K562 (cell line): ENCODE measurements at regions not wholly inside any gene's neighbourhood (a gene's known extent, or its start where the extent isn't known, plus 50 kb on each side); places are given as distances from the start of the nearest gene placed in this dataset.

Experiments used
- ATAC-seq: fragments of 200-7000 bp; cut with Tn5 transposase; 3 replicates; pipeline ENCODE4 v1.9.1; 2020; ENCODE audit warnings: moderate library complexity
- BruUV-seq: library from RNA; stranded (reverse); fragments of 400-500 nt; replicated peaks from 2 replicates; lab custom pipeline; 2021; lab: Mats Ljungman, UMichigan
- CTCF ChIA-PET: fragments of 300-600 bp; formaldehyde crosslinking; extraction: SDS; loops from one replicate; lab custom pipeline; 2021; ENCODE audit warnings: low intra/inter-chr PET ratio; lab: Yijun Ruan, JAX
- POLR2A ChIA-PET: fragments of 300-600, 350-650 bp; sonication (Branson Sonifier 250); formaldehyde crosslinking; extraction: SDS; loops from one replicate; lab custom pipeline; 2021; ENCODE audit warnings: antibody characterized with exemption, inconsistent platforms; lab: Yijun Ruan, JAX
- DNase-seq, 4 experiments: peaks; one replicate each; pipeline versions ENCODE4 v3.0.0 to v3.0.0-alpha.2; 2011 to 2018; ENCODE audit warnings: low spot score in 3 of 4, mixed read lengths in 3 of 4; ENCODE audit errors: extremely low read depth in 1 of 4
- FAIRE-seq: peaks from 2 replicates; lab custom pipeline; 2011; peaks lifted over from hg19 to GRCh38; lab: Jason Lieb, UNC
- H2AFZ ChIP-seq: 2 replicates; pipeline ENCODE4 v1.6.0; 2011; ENCODE audit warnings: low read depth, low read length, control low read depth, inconsistent platforms
- H3K27ac ChIP-seq: fragments of 200-600 bp; 3 replicates; pipeline ENCODE4 v1.8.0; 2011; ENCODE audit warnings: low read depth, mild to moderate bottlenecking, control low read depth, inconsistent platforms, low read length, moderate library complexity, mixed read lengths; ENCODE audit errors: extremely low read depth
- H3K27me3 ChIP-seq, 2 experiments: fragments of 300-600 bp in 1 of 2; 2 replicates in 1 of 2; 3 replicates in 1 of 2; pipeline versions ENCODE4 v1.6.0 to v1.8.0; 2011; ENCODE audit warnings: inconsistent platforms in 2 of 2, low read length in 2 of 2, mild to moderate bottlenecking in 1 of 2, mixed read lengths in 1 of 2, moderate library complexity in 1 of 2; ENCODE audit not compliant: control insufficient read depth in 2 of 2, insufficient read depth in 2 of 2
- H3K36me3 ChIP-seq: fragments of 300-600 bp; 3 replicates; pipeline ENCODE4 v1.8.0; 2011; ENCODE audit warnings: mild to moderate bottlenecking, low read length, inconsistent platforms; ENCODE audit not compliant: control insufficient read depth, insufficient read depth
- H3K4me1 ChIP-seq, 2 experiments: fragments of 200-600 bp in 1 of 2; replicated peaks in 1 of 2; 2 replicates in 1 of 2; 3 replicates in 1 of 2; pipeline versions ENCODE4 v1.5.1 to v1.8.0; 2011; ENCODE audit warnings: inconsistent platforms in 2 of 2, low read length in 2 of 2, mild to moderate bottlenecking in 1 of 2, mixed read lengths in 1 of 2, moderate library complexity in 1 of 2; ENCODE audit not compliant: control insufficient read depth in 2 of 2, insufficient read depth in 2 of 2
- H3K4me2 ChIP-seq: 2 replicates; pipeline ENCODE4 v1.6.1; 2011; ENCODE audit warnings: low read length, control low read depth, inconsistent platforms, mixed read lengths; ENCODE audit not compliant: insufficient read depth
- H3K4me3 ChIP-seq: fragments of 200-600 bp; sonication (generic), shearing (Covaris generic); 2 replicates; pipeline ENCODE4 v1.5.1; 2016; ENCODE audit warnings: control low read depth, inconsistent platforms
- H3K79me2 ChIP-seq: fragments of 200-600 bp; 3 replicates; pipeline ENCODE4 v1.8.0; 2011; ENCODE audit warnings: low read length, inconsistent platforms; ENCODE audit not compliant: control insufficient read depth, insufficient read depth
- H3K9ac ChIP-seq, 2 experiments: 2 replicates each; pipeline versions ENCODE4 v1.6.0 to v1.6.1; 2011; ENCODE audit warnings: low read depth in 2 of 2, low read length in 2 of 2, control low read depth in 1 of 2, inconsistent platforms in 1 of 2, mild to moderate bottlenecking in 1 of 2, mixed read lengths in 1 of 2; ENCODE audit not compliant: insufficient read depth in 1 of 2
- H3K9me1 ChIP-seq: one replicate; pipeline ENCODE4 v1.6.0; 2011; ENCODE audit warnings: inconsistent platforms, mild to moderate bottlenecking, low read length, moderate library complexity; ENCODE audit not compliant: control insufficient read depth, insufficient read depth
- H3K9me3 ChIP-seq: replicated peaks from 2 replicates; pipeline ENCODE4 v1.5.1; 2011; ENCODE audit warnings: low read depth, low read length, inconsistent platforms; ENCODE audit not compliant: control insufficient read depth, insufficient read depth
- H4K20me1 ChIP-seq: replicated peaks from 2 replicates; pipeline ENCODE4 v1.6.1; 2011; ENCODE audit warnings: low read length, inconsistent platforms, mixed read lengths; ENCODE audit not compliant: control insufficient read depth, insufficient read depth
- BRD4 ChIP-seq: fragments of 200-600 bp; sonication (generic); IDR thresholded peaks from 2 replicates; pipeline ENCODE4 v1.6.1; 2017; ENCODE audit warnings: inconsistent platforms
- CHCHD3 ChIP-seq: fragments of 250-450 bp; sonication (Bioruptor Pico); IDR thresholded peaks from 2 replicates; pipeline ENCODE4 v2.1.2; 2022; ENCODE audit warnings: mild to moderate bottlenecking
- CHD4 ChIP-seq: fragments of 200-600 bp; sonication (generic); IDR thresholded peaks from 3 replicates; pipeline ENCODE4 v1.6.1; 2012; ENCODE audit warnings: low read depth, mild to moderate bottlenecking, mixed read lengths, low read length, inconsistent platforms; ENCODE audit not compliant: insufficient read depth, insufficient replicate concordance, poor library complexity, severe bottlenecking
- HEY1 ChIP-seq: fragments of 250-450 bp; sonication (Bioruptor Pico); IDR thresholded peaks from 2 replicates; pipeline ENCODE4 v1.5.0; 2020; ENCODE audit warnings: mild to moderate bottlenecking, moderate library complexity, borderline replicate concordance
- HLTF ChIP-seq: fragments of 450-650 bp; IDR thresholded peaks from 2 replicates; pipeline ENCODE4 v1.6.1; 2016
- NFYB ChIP-seq: IDR thresholded peaks from 2 replicates; pipeline ENCODE4 v1.6.1; 2011; ENCODE audit warnings: mild to moderate bottlenecking, moderate library complexity; ENCODE audit not compliant: insufficient read length; ENCODE audit errors: extremely low read depth
- NR1H2 ChIP-seq: sonication (generic); formaldehyde crosslinking; IDR thresholded peaks from 2 replicates; pipeline ENCODE4 v1.4.0; 2020; ENCODE audit warnings: mild to moderate bottlenecking, missing genetic modification reagents
- NR4A1 ChIP-seq, 2 experiments: fragments of 250-450 bp in 1 of 2; fragments of 450-650 bp in 1 of 2; sonication (Bioruptor Pico) in 1 of 2; IDR thresholded peaks; 2 replicates each; pipeline versions ENCODE4 v1.4.0 to v1.6.1; 2016 to 2020; ENCODE audit warnings: mild to moderate bottlenecking in 2 of 2, missing compliant biosample characterization in 1 of 2, missing genetic modification characterization in 1 of 2, moderate library complexity in 1 of 2
- PTBP1 ChIP-seq: fragments of 200-400 bp; formaldehyde crosslinking; IDR thresholded peaks from 2 replicates; pipeline ENCODE4 v1.6.1; 2017; ENCODE audit warnings: low read depth, low read length
- SMARCE1 ChIP-seq: fragments of 450-650 bp; IDR thresholded peaks from 2 replicates; pipeline ENCODE4 v1.7.1; 2016; ENCODE audit warnings: mild to moderate bottlenecking
- TAF7 ChIP-seq: fragments of 450-650 bp; IDR thresholded peaks from 2 replicates; pipeline ENCODE4 v1.6.1; 2016; ENCODE audit warnings: missing genetic modification characterization, missing compliant biosample characterization
- ZNF212 ChIP-seq: fragments of 450-650 bp; formaldehyde crosslinking; IDR thresholded peaks from 2 replicates; pipeline ENCODE4 v1.4.0; 2020; ENCODE audit warnings: mild to moderate bottlenecking
- ZNF324 ChIP-seq: fragments of 250-450 bp; sonication (Bioruptor Pico); IDR thresholded peaks from 2 replicates; pipeline ENCODE4 v1.4.0; 2020; ENCODE audit warnings: mild to moderate bottlenecking
- ZNF696 ChIP-seq: fragments of 250-450 bp; sonication (Bioruptor Pico); conservative IDR thresholded peaks from 2 replicates; pipeline ENCODE4 v1.4.0; 2020; ENCODE audit warnings: mild to moderate bottlenecking, moderate library complexity
- ZNF778 ChIP-seq: fragments of 450-650 bp; formaldehyde crosslinking; IDR thresholded peaks from 2 replicates; pipeline ENCODE4 v1.4.0; 2020; ENCODE audit warnings: mild to moderate bottlenecking, moderate library complexity
- WGBS: fragments of 100-300 bp; shearing (Covaris generic); methylation state at CpG from one replicate; pipeline ENCODE4 v1.1.6; 2016; ENCODE audit warnings: low coverage, mixed read lengths; ENCODE audit not compliant: insufficient coverage; ENCODE audit errors: missing lambda C conversion rate; 5-methylcytosine and 5-hydroxymethylcytosine counted together
- in situ Hi-C: fragments of 300-500 bp; cut with MboI; formaldehyde crosslinking; loops from 4 replicates; pipeline ENCODE4 v1.15.0; 2018; ENCODE audit warnings: inconsistent platforms, mixed read lengths
- intact Hi-C: fragments of 100-400 bp; cut with micrococcal nuclease; formaldehyde crosslinking; loops from 2 replicates; pipeline ENCODE4 v1.14.2; 2022
- TF ChIP-seq, protein P1 (sequence below), 3 experiments: fragments of 200-800 bp in 1 of 3; fragments of 250-450 bp in 1 of 3; fragments of 450-650 bp in 1 of 3; sonication (Bioruptor Pico) in 1 of 3; sonication (Bioruptor generic) in 1 of 3; formaldehyde crosslinking in 1 of 3; IDR thresholded peaks; 2 replicates each; pipeline versions ENCODE4 v1.6.1 to v1.8.0; 2016 to 2022; ENCODE audit warnings: mild to moderate bottlenecking in 2 of 3, missing genetic modification characterization in 2 of 3, missing compliant biosample characterization in 1 of 3, moderate library complexity in 1 of 3
- TF ChIP-seq, protein P2 (sequence below): fragments of 450-650 bp; formaldehyde crosslinking; IDR thresholded peaks from 2 replicates; pipeline ENCODE4 v1.4.0; 2022; ENCODE audit warnings: missing genetic modification characterization
- TF ChIP-seq, protein P3 (sequence below): fragments of 200-800 bp; sonication (Bioruptor generic); IDR thresholded peaks from 2 replicates; pipeline ENCODE4 v1.6.1; 2017; ENCODE audit warnings: missing genetic modification characterization, missing compliant biosample characterization

DNA sequence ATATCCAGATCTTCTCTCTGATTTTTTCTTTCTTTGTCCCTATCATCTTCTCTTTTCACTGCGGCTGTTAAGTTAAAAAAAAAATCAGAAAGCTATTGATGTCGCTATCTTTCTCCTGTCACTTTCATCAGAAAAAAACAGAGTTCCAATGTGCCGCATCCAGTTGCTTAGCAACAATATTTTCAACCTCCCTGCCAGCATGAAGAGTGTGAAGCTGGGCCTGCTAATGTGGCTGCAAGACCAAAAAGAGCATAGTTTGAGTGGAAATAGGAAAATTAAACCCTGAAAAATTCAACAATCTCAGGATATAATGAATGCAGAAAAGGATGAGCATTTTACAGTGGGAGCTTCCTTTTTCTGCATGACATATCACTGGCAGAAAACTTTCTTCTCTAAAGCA is 1025.4 kb upstream of the LRFN5 start:
- ATAC-seq (no peak), DNase-seq (no peak), FAIRE-seq (no peak)
- Histone ChIP-seq H3K79me2 (no peaks in the 10 kb centered on the region), H3K36me3 (no peaks in the 10 kb centered on the region), H3K9me3 (no peaks in the 10 kb centered on the region; the same call in 1 of the 2 replicates), H3K27ac (no peak overlapping the region), H4K20me1 (no peaks in the 10 kb centered on the region), H2AFZ (no peak overlapping the region), H3K9ac (no peak overlapping the region), H3K4me1 (no peaks in the 10 kb centered on the region), H3K9me1 (no peaks in the 10 kb centered on the region), H3K4me2 (no peak overlapping the region), H3K4me3 (no peak overlapping the region), H3K27me3 (no peaks in the 10 kb centered on the region)
- CTCF ChIA-PET: no interaction called here
- no peak for TF ChIP-seq HLTF
- TF ChIP-seq PTBP1: no peak
- TF ChIP-seq NFYB: no peak
- no peak for TF ChIP-seq TAF7
- no peak for TF ChIP-seq CHCHD3 (CRISPR knock-in tag)
- TF ChIP-seq CHD4: no peak
- no peak for TF ChIP-seq ZNF212 (CRISPR knock-in tag)
- no peak for TF ChIP-seq NR1H2
- no peak for TF ChIP-seq BRD4
- TF ChIP-seq, protein P1, sequence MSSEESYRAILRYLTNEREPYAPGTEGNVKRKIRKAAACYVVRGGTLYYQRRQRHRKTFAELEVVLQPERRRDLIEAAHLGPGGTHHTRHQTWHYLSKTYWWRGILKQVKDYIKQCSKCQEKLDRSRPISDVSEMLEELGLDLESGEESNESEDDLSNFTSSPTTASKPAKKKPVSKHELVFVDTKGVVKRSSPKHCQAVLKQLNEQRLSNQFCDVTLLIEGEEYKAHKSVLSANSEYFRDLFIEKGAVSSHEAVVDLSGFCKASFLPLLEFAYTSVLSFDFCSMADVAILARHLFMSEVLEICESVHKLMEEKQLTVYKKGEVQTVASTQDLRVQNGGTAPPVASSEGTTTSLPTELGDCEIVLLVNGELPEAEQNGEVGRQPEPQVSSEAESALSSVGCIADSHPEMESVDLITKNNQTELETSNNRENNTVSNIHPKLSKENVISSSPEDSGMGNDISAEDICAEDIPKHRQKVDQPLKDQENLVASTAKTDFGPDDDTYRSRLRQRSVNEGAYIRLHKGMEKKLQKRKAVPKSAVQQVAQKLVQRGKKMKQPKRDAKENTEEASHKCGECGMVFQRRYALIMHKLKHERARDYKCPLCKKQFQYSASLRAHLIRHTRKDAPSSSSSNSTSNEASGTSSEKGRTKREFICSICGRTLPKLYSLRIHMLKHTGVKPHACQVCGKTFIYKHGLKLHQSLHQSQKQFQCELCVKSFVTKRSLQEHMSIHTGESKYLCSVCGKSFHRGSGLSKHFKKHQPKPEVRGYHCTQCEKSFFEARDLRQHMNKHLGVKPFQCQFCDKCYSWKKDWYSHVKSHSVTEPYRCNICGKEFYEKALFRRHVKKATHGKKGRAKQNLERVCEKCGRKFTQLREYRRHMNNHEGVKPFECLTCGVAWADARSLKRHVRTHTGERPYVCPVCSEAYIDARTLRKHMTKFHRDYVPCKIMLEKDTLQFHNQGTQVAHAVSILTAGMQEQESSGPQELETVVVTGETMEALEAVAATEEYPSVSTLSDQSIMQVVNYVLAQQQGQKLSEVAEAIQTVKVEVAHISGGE (CRISPR knock-in tag; IDR thresholded peaks at IDR 0.05): no peak
- no peak for TF ChIP-seq ZNF696 (CRISPR knock-in tag)
- TF ChIP-seq, protein P2, sequence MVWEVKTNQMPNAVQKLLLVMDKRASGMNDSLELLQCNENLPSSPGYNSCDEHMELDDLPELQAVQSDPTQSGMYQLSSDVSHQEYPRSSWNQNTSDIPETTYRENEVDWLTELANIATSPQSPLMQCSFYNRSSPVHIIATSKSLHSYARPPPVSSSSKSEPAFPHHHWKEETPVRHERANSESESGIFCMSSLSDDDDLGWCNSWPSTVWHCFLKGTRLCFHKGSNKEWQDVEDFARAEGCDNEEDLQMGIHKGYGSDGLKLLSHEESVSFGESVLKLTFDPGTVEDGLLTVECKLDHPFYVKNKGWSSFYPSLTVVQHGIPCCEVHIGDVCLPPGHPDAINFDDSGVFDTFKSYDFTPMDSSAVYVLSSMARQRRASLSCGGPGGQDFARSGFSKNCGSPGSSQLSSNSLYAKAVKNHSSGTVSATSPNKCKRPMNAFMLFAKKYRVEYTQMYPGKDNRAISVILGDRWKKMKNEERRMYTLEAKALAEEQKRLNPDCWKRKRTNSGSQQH (CRISPR knock-in tag): no peak
- no peak for TF ChIP-seq ZNF324
- TF ChIP-seq, protein P3, sequence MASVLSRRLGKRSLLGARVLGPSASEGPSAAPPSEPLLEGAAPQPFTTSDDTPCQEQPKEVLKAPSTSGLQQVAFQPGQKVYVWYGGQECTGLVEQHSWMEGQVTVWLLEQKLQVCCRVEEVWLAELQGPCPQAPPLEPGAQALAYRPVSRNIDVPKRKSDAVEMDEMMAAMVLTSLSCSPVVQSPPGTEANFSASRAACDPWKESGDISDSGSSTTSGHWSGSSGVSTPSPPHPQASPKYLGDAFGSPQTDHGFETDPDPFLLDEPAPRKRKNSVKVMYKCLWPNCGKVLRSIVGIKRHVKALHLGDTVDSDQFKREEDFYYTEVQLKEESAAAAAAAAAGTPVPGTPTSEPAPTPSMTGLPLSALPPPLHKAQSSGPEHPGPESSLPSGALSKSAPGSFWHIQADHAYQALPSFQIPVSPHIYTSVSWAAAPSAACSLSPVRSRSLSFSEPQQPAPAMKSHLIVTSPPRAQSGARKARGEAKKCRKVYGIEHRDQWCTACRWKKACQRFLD (CRISPR knock-in tag): no peak
- TF ChIP-seq NR4A1 (CRISPR knock-in tag; IDR thresholded peaks at IDR 0.05): no peak
- no peak for TF ChIP-seq NR4A1 (tag; IDR thresholded peaks at IDR 0.05)
- no peak for TF ChIP-seq ZNF778 (CRISPR knock-in tag)
- TF ChIP-seq HEY1 (CRISPR knock-in tag): no peak
- no peak for TF ChIP-seq SMARCE1
- in situ Hi-C loops (no loop called here), intact Hi-C loops (no loop called here)
- no TSS peak for BruUV-seq
- WGBS: 0% methylated on average over 2 of the region's 3 CpGs
- POLR2A ChIA-PET: no interaction called here
